Epithelial cell of prostate (primary cell): ENCODE measurements at regions not wholly inside any gene's neighbourhood (a gene's known extent, or its start where the extent isn't known, plus 50 kb on each side); places are given as distances from the start of the nearest gene placed in this dataset.
A peak's percentile ranks its signal among the peaks of the same experiment; 100 is the strongest.

Experiments used
- DNase-seq: peaks from one replicate; pipeline ENCODE4 v3.0.0-alpha.2; 2011; ENCODE audit warnings: low read depth, low spot score
- H3K27ac ChIP-seq: fragments of 450-650 bp; 2 replicates; pipeline ENCODE4 v1.5.1; 2017; ENCODE audit warnings: mild to moderate bottlenecking

DNA sequence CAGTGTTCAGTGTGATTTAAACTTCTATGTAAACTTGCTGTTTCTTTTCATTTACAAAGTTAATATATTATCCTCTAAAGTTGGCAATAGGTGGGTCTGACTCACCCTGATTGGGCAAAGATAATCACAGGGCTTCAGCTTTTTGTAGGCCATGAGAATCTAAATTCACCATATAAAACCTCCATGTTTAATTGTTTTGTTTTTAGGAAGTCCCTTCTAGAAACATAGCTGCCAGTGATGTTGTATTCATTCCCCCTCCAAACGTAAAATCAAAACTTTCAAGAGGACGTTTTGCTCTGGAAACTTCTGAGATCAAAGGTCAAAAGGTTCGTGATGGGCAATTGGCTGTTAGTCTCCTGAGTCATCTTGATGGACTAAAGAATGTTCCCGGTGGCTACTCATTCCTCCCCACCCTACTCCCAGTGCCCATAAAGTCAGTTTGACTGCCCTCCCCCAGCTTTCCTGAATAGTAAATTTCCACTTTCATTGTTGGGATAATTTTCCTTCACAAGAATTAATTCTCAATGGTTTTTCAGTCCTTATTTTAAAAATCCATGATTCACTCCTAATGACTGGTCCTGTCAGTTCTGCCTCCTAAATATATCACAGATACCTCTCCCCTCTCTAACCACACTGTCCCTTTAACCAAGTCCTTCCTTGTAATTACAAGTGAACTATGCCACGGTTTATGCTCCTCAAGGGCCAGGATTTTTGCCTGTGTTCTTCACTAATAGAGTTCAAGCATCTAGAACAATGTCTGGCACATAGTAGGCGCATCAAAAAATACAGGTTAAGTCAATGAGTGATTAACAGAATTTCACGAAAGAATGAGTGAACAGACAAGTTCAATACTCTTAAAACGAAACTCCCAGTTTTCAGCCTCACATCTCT lies 164.4 kb upstream of the VRK2 start:
- H3K27ac ChIP-seq, result peak overlapping the region; percentile 41
- DNase-seq, result no peak

DNA sequence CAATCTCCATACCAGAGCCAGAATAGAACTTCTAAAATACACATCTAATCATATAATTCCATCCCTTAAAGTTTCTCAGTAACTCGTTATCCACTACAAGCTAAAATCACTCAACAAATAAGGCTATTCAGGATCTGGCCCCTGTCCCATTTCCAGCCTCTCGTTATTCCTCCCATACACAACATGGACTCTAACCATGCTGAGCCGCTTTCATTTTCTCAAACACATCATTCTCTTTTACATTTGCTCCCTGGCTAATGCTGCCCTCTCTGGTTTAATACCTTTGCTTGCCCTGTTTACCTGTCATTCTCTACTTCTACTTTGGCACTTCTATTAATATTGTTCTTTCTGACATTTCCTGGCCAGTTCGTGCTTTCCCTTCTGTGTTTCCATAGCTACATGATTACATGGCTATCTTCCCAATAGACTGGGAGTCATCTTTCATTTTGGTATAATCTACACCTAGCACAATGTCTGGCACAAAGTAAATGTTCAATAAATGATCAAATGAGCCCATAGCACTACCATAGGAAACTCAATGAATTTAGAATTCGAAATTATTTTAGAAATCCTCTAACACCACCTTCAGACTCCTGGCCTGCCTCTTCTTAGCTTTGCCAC lies 163.6 kb upstream of the VRK2 start:
- no peak for DNase-seq
- peak overlapping the region; percentile 41 for H3K27ac ChIP-seq

DNA sequence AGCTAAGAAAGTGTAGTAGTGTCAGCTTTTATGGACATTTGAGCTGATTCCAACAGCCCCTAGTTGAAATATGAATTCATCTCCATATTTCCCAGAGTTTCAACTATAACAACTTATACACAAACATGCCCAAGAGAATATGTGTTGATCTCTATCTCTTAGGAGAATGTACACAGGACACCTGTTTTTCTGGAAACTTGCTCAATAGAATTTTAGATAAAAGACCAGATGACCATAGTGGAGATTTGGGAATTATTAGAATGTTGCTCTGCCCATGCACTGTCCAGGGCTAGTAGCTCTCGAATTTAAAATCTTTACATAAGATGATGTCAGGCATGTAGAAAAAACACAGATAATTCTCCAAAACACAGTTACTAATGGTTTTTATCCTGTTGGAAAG lies 162.3 kb upstream of the VRK2 start:
- DNase-seq, result no peak
- H3K27ac ChIP-seq, result no peak overlapping the region

DNA sequence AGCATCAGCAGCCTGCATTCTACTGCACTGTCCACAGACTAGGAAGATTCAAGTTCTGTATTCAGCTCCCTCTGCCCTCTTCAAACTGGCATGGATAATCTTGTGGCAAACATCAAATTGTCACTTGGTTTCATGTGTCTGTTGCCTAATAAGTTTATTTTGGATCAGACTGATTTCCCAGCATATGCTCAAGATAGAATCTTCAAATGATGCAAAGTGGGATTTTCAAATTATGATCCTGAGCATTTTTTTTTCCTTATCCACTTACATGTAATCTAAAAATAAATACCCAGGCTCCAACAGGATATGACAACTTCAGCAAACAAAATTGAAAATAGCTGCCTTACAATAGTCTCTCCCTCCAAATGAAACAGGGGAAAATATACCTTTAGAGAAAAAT lies 160.9 kb upstream of the VRK2 start:
- no peak overlapping the region for H3K27ac ChIP-seq
- no peak for DNase-seq

DNA sequence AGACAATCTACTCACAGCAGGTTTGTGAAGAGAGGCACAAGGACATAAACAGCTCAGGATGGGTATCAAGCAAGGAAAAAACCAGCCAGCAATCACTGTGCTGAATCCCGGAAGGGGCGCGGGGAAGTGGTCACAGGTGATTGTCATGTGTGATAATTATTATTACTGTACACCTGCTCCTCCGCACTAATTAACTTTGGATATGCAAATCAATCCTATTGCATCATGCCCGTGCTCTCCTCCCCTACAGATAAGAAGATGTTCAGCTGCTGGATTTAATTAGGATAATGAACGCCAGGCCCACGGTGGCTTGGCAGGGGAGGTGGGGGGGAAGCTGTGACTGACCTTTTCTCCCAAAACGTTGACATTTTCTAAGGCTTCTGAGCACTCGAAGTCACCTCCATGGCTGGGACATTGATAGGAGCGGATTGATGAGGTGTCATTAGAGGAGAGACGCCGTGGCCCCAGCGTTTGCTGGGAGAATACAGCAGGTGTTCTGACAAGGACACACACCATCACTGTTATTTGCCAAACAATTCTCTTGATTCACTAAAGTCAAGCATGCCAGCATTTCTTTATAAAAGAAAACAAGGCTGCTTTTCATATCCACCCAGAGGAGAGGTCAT lies 160.3 kb upstream of the VRK2 start:
- H3K27ac ChIP-seq, result no peak overlapping the region
- no peak for DNase-seq

DNA sequence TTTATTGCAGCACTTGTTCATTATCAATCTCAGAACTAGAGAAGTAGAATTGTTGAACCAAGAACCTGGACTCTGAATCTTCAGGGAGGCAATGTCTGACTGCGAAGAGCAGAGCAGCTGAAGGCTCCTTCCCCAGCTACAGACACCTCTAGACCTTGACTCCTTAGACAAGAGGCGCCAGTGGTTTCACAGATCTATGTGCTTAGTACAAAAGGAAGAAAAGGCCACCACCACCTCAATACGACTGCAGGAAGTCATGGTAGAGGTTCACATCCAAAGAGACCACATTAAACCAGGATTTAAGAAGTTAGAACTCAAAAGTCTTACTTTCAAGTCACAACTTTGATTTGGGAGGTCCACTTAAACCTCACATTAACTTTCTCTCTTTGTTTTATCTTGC lies 158.1 kb upstream of the VRK2 start:
- DNase-seq, result no peak
- H3K27ac ChIP-seq, result no peak overlapping the region

DNA sequence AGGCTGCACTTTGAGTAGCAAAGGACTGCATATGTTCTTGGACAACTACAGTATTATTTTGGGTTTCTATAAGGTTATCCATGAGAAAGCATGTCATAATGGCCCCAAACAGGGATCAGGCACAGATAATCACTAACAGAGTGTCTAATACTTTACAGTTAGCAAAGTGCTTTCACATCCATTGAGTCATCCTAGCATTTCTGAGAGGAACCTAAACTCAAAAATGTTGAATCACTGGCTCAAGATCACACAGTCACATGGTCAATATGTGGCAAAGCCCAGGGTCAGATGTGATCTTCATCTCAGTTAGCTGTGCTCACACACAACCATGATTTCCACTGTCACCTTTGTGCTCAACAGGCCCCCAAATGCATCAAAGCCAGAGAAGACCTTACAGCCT lies 156.1 kb upstream of the VRK2 start:
- no peak overlapping the region for H3K27ac ChIP-seq
- DNase-seq, result no peak

DNA sequence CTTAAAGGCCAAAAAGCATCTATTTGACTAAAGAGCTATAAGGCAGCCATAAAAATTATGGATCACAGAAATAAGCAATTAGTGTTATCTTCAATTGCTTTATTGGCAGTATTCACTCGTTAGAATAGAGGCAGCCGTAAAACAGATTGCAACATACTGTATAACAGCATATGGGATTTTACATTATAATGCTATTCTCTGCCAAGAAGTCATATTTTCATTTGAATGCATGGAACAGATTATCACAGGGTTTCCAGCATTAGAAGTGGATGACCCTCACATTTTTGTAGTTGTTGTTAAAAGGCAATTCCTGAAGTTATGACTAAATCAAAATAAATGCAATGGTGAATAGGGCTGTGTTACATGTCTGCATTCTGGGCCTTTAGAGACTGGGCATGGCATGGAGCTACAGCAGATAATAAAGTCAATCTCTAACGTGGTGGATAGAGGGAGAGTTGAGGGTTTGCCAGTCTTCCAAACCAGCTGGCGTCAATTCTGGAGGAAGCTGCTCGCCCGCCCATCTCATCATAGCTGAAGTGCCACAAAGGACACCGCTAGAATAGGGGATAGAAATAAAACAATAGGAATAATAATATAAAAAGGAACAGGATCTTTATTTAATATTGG lies 155.4 kb upstream of the VRK2 start:
- no peak overlapping the region for H3K27ac ChIP-seq
- no peak for DNase-seq

DNA sequence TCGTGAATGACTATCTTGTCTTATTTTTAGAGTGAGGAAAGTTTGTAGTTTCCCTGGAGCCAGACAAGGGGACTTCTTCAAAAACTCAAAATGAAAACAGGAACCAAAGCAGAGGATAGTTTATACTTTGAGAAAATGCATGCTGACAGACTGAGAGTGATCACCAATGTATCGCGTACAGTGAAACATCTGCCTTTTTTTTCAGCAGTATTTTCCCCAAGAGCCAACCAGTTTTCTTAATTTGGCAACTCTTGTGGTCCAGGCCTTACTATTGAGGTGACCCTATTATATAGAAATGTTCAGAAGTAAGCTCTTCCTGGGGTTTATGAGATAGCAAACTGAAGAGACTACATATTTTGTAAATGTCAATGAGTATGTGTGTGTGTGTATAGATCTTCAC lies 153.7 kb upstream of the VRK2 start:
- no peak for DNase-seq
- no peak overlapping the region for H3K27ac ChIP-seq

DNA sequence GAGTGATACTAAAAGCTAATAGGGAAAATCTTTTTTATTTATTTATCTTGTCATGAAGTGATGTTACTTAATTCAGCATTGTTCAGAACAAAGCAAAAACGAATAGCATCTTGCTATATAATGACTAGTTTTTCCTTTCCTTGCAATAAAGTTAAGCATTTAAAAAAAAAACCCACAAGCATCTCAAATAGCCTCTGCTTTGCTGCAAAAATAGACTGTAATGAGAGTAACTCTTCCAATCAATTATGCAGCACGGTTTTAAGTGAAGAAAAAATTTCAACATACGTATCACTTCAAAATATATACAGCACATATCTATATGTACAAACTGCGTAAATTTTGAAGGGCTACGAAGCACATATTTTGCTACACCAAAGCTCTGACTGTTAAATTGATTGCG lies 153.3 kb upstream of the VRK2 start:
- no peak for DNase-seq
- no peak overlapping the region for H3K27ac ChIP-seq

DNA sequence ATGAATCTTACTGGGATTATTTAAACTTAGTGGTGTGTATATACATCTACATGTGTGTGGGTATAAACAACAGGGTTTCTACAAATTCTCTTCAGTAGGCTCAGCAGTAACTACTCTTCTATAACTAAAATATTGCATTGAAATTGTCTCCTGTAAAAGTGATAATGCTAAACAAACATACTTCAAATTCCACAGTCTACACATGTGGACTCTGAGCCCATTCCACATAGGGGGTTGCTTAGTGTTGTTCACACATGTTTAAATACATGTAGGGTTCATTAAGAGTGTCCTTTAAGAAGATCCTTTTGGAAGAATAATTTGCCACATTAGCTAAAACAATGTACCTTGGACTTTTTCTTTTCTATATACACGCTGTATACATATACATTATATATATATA lies 152.8 kb upstream of the VRK2 start:
- DNase-seq, result no peak
- no peak overlapping the region for H3K27ac ChIP-seq

DNA sequence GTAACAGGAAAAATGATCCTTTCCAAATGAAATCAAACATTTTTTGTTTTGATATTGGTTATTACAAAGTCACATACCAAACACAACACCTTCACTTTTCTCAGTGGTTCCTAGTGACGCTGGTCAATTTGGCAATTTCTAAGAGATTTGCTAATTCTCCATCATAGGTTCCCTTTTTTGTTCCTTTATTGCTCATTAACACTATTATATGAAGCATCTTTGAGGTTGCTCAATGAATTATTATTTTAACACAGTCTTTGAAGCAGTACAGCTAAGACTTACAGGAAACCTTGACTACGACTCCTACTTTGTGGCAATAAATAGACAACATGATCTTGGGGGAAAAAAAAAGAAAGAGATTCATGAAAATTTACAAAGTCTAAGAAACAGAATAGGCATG lies 152.2 kb upstream of the VRK2 start:
- DNase-seq, result no peak

DNA sequence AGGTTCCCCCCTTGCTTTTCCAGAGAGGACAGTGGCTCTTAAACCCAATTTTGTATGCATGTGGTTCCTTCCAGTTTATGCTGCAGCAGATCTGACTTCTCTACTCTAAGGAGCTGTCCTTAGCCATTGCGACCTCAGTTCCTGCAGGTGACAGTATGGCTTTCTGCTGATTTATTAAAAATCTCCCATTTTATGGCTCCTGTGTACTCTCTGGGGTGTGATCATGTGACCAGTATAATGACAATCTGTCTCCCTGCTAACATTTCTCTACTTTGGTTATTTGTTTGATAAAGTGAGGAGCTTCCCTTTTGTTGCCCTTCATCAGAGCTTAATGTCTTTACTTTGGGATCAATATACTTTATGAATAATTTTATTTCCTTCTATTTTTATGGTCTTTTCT lies 148.7 kb upstream of the VRK2 start:
- no peak for DNase-seq
- no peak overlapping the region for H3K27ac ChIP-seq

More for the DNA sequence above, 152.2 kb upstream of the VRK2 start:
- H3K27ac ChIP-seq, result no peak overlapping the region

DNA sequence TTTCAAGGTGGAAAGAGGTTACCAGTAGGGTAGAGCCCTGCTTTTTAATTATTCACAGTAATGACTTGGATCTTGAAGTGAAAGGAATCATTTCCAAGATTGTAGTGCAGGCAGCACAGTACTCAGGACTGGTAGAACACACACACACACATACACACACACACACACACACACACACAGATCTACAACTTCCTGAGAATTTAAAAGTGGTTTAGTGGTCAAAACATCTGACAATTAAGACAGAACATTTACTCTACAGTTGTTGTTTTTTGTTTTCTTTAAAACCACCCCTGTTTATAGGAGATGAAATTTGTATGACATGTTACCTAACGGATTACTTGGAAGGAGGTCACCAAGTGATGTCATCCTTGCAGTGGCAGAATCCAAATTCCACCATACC lies 146.7 kb upstream of the VRK2 start:
- no peak for DNase-seq

DNA sequence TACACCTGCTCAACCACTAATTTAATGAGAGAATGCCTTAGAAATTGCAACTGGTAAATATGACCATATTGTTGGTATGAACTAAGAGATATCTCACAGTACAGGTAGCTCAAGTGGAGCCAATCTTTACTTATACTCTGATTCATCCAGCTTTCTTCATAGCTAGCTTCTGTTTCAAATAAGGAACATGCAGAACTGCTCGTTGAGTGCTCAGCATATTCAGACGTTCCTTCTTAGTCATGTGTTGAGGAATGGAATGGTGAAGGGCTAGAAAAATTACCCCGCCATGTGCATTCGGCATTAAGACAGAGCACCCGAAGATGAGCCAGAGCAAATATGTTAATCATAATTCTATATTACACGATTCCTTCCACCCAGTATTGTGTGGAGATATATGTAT lies 144.0 kb upstream of the VRK2 start:
- DNase-seq, result no peak
- H3K27ac ChIP-seq, result no peak overlapping the region

More for the DNA sequence above, 146.7 kb upstream of the VRK2 start:
- no peak overlapping the region for H3K27ac ChIP-seq

DNA sequence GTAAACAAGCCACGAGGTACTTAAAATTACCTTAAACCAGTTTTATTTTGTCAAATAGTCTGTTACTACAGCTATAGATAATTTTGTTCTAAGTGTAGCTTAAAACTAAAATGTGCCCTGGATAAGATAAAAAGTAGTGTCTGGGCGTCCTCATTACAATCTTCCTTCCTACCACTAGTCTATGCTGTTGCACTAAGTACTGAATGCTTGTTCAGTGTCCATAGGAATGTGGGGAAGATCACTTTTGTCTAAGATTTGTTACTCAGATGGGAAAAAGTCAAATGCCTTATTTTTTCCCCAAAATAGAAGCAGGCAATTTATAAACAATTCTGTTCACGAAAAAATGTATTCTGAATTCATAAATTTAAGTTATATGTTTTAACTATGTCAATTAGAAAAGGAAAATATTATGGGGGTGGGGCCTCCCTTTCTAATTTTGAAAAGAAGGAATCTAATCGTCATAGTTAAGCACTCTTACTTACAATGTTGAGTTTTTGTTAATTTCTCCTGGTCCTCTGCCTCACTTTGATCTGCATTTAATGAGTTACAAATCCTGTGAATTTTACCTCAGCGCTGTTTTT lies 140.4 kb upstream of the VRK2 start:
- no peak for DNase-seq

DNA sequence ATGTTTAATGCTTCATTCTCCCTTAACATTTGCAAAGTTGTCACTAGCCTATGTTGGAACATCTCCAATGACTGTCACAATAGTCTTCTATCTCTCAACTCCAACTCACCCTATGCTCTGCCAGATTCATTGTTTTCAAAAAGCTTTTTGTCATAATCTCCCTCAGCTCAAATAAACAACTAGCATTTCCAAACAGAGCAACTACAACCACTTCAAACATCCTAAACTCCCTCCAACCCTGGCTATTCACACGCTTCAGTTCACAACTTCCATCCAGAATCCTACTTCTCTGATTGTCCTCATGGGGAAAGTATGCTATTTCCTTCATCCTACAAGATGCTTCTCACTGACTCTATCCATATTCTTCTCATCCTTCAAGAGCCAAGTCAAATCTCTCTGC lies 139.2 kb upstream of the VRK2 start:
- H3K27ac ChIP-seq, result no peak overlapping the region
- DNase-seq, result no peak

More for the DNA sequence above, 140.4 kb upstream of the VRK2 start:
- H3K27ac ChIP-seq, result no peak overlapping the region

DNA sequence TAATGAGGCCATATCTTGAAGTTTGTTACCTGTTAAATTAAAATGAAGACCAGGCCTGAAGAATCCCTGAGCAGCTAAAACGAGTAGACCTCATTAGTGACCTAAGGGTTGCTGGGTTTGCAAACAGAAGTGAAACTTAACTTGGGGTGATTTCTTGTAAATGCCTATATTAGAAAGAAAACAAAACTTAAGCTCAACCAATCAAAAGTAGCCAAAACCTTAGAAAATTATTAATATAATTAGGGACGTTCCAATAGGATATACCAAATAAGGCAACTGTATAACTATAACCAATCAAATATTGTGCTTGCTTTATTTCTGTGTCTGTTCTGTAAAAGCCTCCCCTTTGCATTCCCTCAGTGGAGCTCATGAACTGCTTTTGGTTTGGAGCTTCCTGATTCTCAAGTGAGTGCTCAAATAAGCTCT lies 137.9 kb upstream of the VRK2 start:
- H3K27ac ChIP-seq, result no peak overlapping the region
- DNase-seq, result no peak

DNA sequence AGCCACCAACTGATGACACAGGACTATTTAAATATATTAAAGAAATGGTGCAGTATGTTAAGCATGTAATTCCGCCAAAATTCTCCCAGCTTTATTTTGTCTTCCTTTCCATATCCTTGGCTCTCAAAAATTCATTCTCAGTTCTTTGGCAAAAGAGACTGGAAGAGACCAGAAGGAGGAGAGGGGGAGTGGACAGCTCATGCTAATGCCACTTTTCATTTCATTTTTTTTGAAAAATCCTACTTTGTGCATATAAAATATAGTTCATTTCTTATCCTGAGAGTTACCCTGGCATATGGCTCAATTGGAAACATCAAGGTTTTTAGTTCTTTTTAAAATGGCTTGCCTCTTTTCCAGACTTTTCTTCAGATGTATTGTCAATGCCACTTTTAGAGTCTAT lies 128.5 kb upstream of the VRK2 start:
- no peak for DNase-seq
- no peak overlapping the region for H3K27ac ChIP-seq

DNA sequence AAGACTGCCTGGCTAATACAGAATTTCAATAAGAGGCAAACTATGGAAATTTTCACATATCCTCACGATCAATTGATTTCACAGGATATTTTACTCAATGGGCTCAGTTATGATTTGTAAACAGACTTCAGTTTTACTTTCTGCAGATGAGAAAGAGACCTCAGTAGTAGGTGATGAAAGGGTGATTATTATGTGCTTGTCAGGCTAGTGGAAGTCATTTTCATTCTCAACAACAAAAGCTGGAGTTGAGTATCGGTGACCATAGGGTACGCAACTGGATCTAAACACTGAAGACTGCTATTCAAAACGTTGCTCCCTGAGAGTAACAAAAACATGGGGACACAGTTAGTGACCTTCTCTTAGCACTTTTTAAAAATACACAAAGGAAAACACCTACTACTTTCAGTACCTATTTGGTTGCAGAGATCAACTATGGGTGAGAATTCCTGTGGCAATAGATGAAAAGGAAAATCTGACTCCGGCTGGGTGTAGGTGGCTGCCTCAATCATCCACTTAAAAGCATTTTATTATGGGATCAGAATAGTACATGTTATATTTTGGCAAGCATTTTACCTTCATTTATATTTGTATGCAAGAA lies 126.2 kb upstream of the VRK2 start:
- H3K27ac ChIP-seq, result no peak overlapping the region
- DNase-seq, result no peak
